ENCODE measurements at regions not wholly inside any gene's neighbourhood (a gene's known extent, or its start where the extent isn't known, plus 50 kb on each side); places are given as distances from the start of the nearest gene placed in this dataset.

DNA sequence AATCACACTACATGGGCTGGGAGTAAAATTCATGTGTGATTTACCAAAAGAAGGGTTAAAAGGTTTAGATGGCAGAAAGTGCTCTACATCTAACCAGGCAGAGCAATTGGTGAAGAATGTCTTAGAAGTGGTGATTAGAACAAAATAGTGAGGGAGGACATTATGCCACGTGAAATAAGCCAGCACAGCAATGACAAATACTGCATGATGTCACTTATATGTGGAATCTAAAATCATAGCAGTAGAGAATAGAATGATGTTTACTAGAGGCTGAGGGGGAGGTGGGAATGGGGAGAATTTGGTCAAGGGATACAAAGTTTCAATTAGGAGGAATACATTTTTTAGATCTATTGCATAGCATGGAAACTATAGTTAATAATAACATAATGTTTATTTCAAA is 253.3 kb downstream of the KCNS3 start:
- dilution Hi-C loops (cut with MboI; ENCODE audit: extremely low pct_ligation_motif_present, low sequenced_read_pairs) = no loop called here
- TF ChIP-seq EZH2 (IDR thresholded peaks at IDR 0.05; ENCODE audit: low read length) (no peak), CTCF (optimal IDR thresholded peaks at IDR 0.05 in 1 of 3, IDR thresholded peaks at IDR 0.05 in 1 of 3, conservative IDR thresholded peaks at IDR 0.05 in 1 of 3; ENCODE audit: extremely low read depth in 1 of 3, insufficient read depth in 2 of 3, low read length in 3 of 3) (no peak)
- Histone ChIP-seq H3K9me1 (ENCODE audit: control insufficient read depth, extremely low read depth, insufficient read depth, low read length) (no peaks in the 10 kb centered on the region), H4K20me1 (ENCODE audit: control insufficient read depth, extremely low read depth, insufficient read depth, low read length) (no peaks in the 10 kb centered on the region), H2AFZ (ENCODE audit: control insufficient read depth, low read length) (no peak overlapping the region), H3K9me3 (ENCODE audit: control insufficient read depth, low read depth, low read length) (no peaks in the 10 kb centered on the region), H3K27ac (ENCODE audit: control insufficient read depth, insufficient read depth, low read length) (no peak overlapping the region), H3K4me1 (ENCODE audit: control insufficient read depth, extremely low read depth, insufficient read depth, low read length) (no peaks in the 10 kb centered on the region), H3K36me3 (ENCODE audit: control insufficient read depth in 2 of 2, extremely low read depth in 1 of 2, insufficient read depth in 2 of 2, low read length in 2 of 2) (no peaks in the 10 kb centered on the region), H3K4me3 (ENCODE audit: control insufficient read depth in 2 of 3, extremely low read depth in 1 of 3, insufficient read depth in 2 of 3, low read depth in 1 of 3, low read length in 3 of 3) (no peak overlapping the region), H3K27me3 (ENCODE audit: control insufficient read depth, extremely low read depth, insufficient read depth, low read length) (no peaks in the 10 kb centered on the region), H3K79me2 (ENCODE audit: control insufficient read depth, insufficient read depth, low read length) (no peaks in the 10 kb centered on the region), H3K4me2 (ENCODE audit: control insufficient read depth, extremely low read depth, insufficient read depth, low read depth, low read length) (no peak overlapping the region), H3K9ac (ENCODE audit: control insufficient read depth, extremely low read depth, insufficient read depth, low read length) (no peak overlapping the region)
- no peak for FAIRE-seq
- no peak for DNase-seq (ENCODE audit: low read depth, low spot score)

DNA sequence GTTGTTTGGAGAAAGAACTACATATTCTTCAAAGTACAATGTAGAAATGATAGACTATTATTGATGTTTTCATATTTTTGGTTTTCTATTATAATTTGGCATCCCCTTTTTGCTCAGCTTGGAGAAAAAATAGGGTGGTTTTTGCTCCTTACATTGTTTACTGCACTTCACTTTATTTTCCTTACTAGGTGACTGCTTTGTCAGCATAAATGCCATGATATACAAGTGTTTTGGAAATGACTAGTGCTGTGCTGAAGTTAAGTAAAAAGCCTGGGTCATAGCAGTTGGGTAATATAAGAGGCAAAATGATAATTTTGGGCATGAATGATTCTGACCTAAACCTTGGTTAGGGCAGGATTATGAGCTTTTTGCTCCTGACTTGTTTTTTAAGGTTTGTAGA is 250.9 kb downstream of the KCNS3 start:
- no peak overlapping the region for H2AFZ ChIP-seq (ENCODE audit: control insufficient read depth, low read length)
- no peak overlapping the region for H3K27ac ChIP-seq (ENCODE audit: control insufficient read depth, insufficient read depth, low read length)
- no peaks in the 10 kb centered on the region for H3K79me2 ChIP-seq (ENCODE audit: control insufficient read depth, insufficient read depth, low read length)
- H4K20me1 ChIP-seq (ENCODE audit: control insufficient read depth, extremely low read depth, insufficient read depth, low read length) = no peaks in the 10 kb centered on the region
- H3K27me3 ChIP-seq (ENCODE audit: control insufficient read depth, extremely low read depth, insufficient read depth, low read length) = peaks cover 5% of the 10 kb centered on the region
- dilution Hi-C loops (cut with MboI; ENCODE audit: extremely low pct_ligation_motif_present, low sequenced_read_pairs) = no loop called here
- DNase-seq (ENCODE audit: low read depth, low spot score) = no peak
- H3K9ac ChIP-seq (ENCODE audit: control insufficient read depth, extremely low read depth, insufficient read depth, low read length) = no peak overlapping the region
- no peaks in the 10 kb centered on the region for H3K36me3 ChIP-seq (ENCODE audit: control insufficient read depth in 2 of 2, extremely low read depth in 1 of 2, insufficient read depth in 2 of 2, low read length in 2 of 2)
- H3K9me3 ChIP-seq (ENCODE audit: control insufficient read depth, low read depth, low read length) = no peaks in the 10 kb centered on the region
- FAIRE-seq = no peak
- no peaks in the 10 kb centered on the region for H3K9me1 ChIP-seq (ENCODE audit: control insufficient read depth, extremely low read depth, insufficient read depth, low read length)
- H3K4me3 ChIP-seq (ENCODE audit: control insufficient read depth in 2 of 3, extremely low read depth in 1 of 3, insufficient read depth in 2 of 3, low read depth in 1 of 3, low read length in 3 of 3) = no peak overlapping the region
- TF ChIP-seq EZH2 (IDR thresholded peaks at IDR 0.05; ENCODE audit: low read length) (no peak), CTCF (optimal IDR thresholded peaks at IDR 0.05 in 1 of 3, IDR thresholded peaks at IDR 0.05 in 1 of 3, conservative IDR thresholded peaks at IDR 0.05 in 1 of 3; ENCODE audit: extremely low read depth in 1 of 3, insufficient read depth in 2 of 3, low read length in 3 of 3) (no peak)
- H3K4me1 ChIP-seq (ENCODE audit: control insufficient read depth, extremely low read depth, insufficient read depth, low read length) = no peaks in the 10 kb centered on the region
- H3K4me2 ChIP-seq (ENCODE audit: control insufficient read depth, extremely low read depth, insufficient read depth, low read depth, low read length) = no peak overlapping the region

All from keratinocyte (primary cell).